Fibroblast of villous mesenchyme (primary cell): ENCODE measurements at regions not wholly inside any gene's neighbourhood (a gene's known extent, or its start where the extent isn't known, plus 50 kb on each side); places are given as distances from the start of the nearest gene placed in this dataset.
A peak's percentile ranks its signal among the peaks of the same experiment; 100 is the strongest.

ENCODE experiments used
- DNase-seq: peaks from one replicate; pipeline ENCODE4 v3.0.0-alpha.2; 2010; ENCODE audit warnings: low read depth
- H3K4me3 ChIP-seq: 2 replicates; pipeline ENCODE4 v1.5.1; 2011; ENCODE audit warnings: low read depth, mild to moderate bottlenecking, low read length
- CTCF ChIP-seq: IDR thresholded peaks from 2 replicates; pipeline ENCODE4 v1.5.1; 2012; ENCODE audit warnings: low read depth, mild to moderate bottlenecking, low read length; ENCODE audit not compliant: insufficient read depth

GRCh38 chr4:43132010-43132582 lies 239.6 kb downstream of the GRXCR1 start:
- no peak overlapping the region for H3K4me3 ChIP-seq
- DNase-seq = peak; percentile 79

GRCh38 chr4:43133566-43133965 lies 241.1 kb downstream of the GRXCR1 start:
- no peak for DNase-seq
- no peak for TF ChIP-seq CTCF
- H3K4me3 ChIP-seq = no peak overlapping the region

More at GRCh38 chr4:43132010-43132582, 239.6 kb downstream of the GRXCR1 start:
- peak; percentile 83 for TF ChIP-seq CTCF

GRCh38 chr4:43136752-43137151 lies 244.2 kb downstream of the GRXCR1 start:
- no peak overlapping the region for H3K4me3 ChIP-seq
- no peak for TF ChIP-seq CTCF
- no peak for DNase-seq

- TF ChIP-seq CTCF = no peak
- H3K4me3 ChIP-seq = no peak overlapping the region
- no peak for DNase-seq
Measured at GRCh38 chr4:43146198-43146597, 253.7 kb downstream of the GRXCR1 start.

GRCh38 chr4:43148481-43148880 lies 256.0 kb downstream of the GRXCR1 start:
- no peak overlapping the region for H3K4me3 ChIP-seq
- TF ChIP-seq CTCF = no peak
- DNase-seq = no peak

- H3K4me3 ChIP-seq = no peak overlapping the region
- no peak for DNase-seq
- TF ChIP-seq CTCF = no peak
Measured at GRCh38 chr4:43163101-43163792, 270.7 kb downstream of the GRXCR1 start.
